H1 (cell line): ENCODE measurements at regions not wholly inside any gene's neighbourhood (a gene's known extent, or its start where the extent isn't known, plus 50 kb on each side); places are given as distances from the start of the nearest gene placed in this dataset.
"Not testable (repeated sequence)": the region's sequence is repeated elsewhere in the genome, so short reads cannot be mapped to it uniquely, and the experiment has no call there.

Source experiments
- CTCF ChIA-PET: fragments of 300-600 bp; sonication (Branson Sonifier 250); formaldehyde crosslinking; loops from one replicate; lab custom pipeline; 2021; ENCODE audit not compliant: partially characterized antibody; lab: Charles Lee
- POLR2A ChIA-PET: fragments of 300-600 bp; sonication (Branson Sonifier 250); formaldehyde crosslinking; loops from one replicate; lab custom pipeline; 2021; ENCODE audit warnings: inconsistent platforms; ENCODE audit not compliant: partially characterized antibody; lab: Charles Lee
- DNase-seq, 2 experiments: peaks; one replicate each; pipeline versions ENCODE4 v3.0.0 to v3.0.0-alpha.2; 2010 to 2022; ENCODE audit warnings: low spot score in 2 of 2, low read depth in 1 of 2, mixed read lengths in 1 of 2
- FAIRE-seq: peaks from 2 replicates; lab custom pipeline; 2011; peaks lifted over from hg19 to GRCh38; lab: Jason Lieb, UNC
- H2AFZ ChIP-seq: 2 replicates; pipeline ENCODE4 v1.8.1; 2012; ENCODE audit warnings: low read length, inconsistent platforms
- H2AK5ac ChIP-seq: 2 replicates; pipeline ENCODE4 v1.6.1; 2013; ENCODE audit warnings: low read depth, low read length
- H2BK120ac ChIP-seq: replicated peaks from 2 replicates; pipeline ENCODE3; 2013; ENCODE audit warnings: low read depth, low read length, inconsistent platforms
- H2BK12ac ChIP-seq: 2 replicates; pipeline ENCODE4 v1.6.1; 2013; ENCODE audit warnings: low read depth, low read length
- H2BK15ac ChIP-seq: 2 replicates; pipeline ENCODE4 v1.6.1; 2013; ENCODE audit warnings: low read length
- H2BK20ac ChIP-seq: 2 replicates; pipeline ENCODE4 v1.6.1; 2013; ENCODE audit warnings: low read length
- H2BK5ac ChIP-seq: 2 replicates; pipeline ENCODE4 v1.6.1; 2013; ENCODE audit warnings: low read depth, low read length
- H3K14ac ChIP-seq: 2 replicates; pipeline ENCODE4 v1.6.1; 2013; ENCODE audit warnings: inconsistent platforms; ENCODE audit not compliant: insufficient read length
- H3K18ac ChIP-seq: 2 replicates; pipeline ENCODE4 v1.6.1; 2013; ENCODE audit warnings: low read length; ENCODE audit errors: extremely low read depth
- H3K23ac ChIP-seq: 2 replicates; pipeline ENCODE4 v1.6.1; 2013; ENCODE audit warnings: inconsistent platforms; ENCODE audit not compliant: insufficient read length
- H3K23me2 ChIP-seq: 2 replicates; pipeline ENCODE4 v1.6.1; 2013; ENCODE audit warnings: low read depth, low read length
- H3K27ac ChIP-seq: 2 replicates; pipeline ENCODE4 v1.6.1; 2011; ENCODE audit warnings: low read depth, low read length, inconsistent platforms
- H3K27me3 ChIP-seq, 4 experiments: replicated peaks in 1 of 4; 1 replicate in 1 of 4; 2 replicates in 3 of 4; pipeline versions ENCODE4 v1.6.1 to v1.8.1; 2011 to 2013; ENCODE audit warnings: low read length in 3 of 4, mild to moderate bottlenecking in 3 of 4, inconsistent platforms in 2 of 4, mixed read lengths in 2 of 4, moderate library complexity in 1 of 4; ENCODE audit not compliant: control insufficient read depth in 3 of 4, insufficient read depth in 3 of 4; ENCODE audit errors: extremely low read depth in 1 of 4
- H3K36me3 ChIP-seq, 4 experiments: 2 replicates each; pipeline versions ENCODE4 v1.6.1 to v1.8.1; 2011 to 2013; ENCODE audit warnings: mild to moderate bottlenecking in 4 of 4, low read length in 3 of 4, moderate library complexity in 2 of 4, control low read depth in 1 of 4, inconsistent platforms in 1 of 4; ENCODE audit not compliant: insufficient read depth in 4 of 4, control insufficient read depth in 2 of 4
- H3K4ac ChIP-seq: replicated peaks from 2 replicates; pipeline ENCODE3; 2013; ENCODE audit warnings: low read length, low read depth, mixed read lengths, inconsistent platforms; ENCODE audit not compliant: insufficient read length
- H3K4me1 ChIP-seq, 4 experiments: replicated peaks in 1 of 4; 1 replicate in 1 of 4; 2 replicates in 3 of 4; pipeline versions ENCODE4 v1.6.1 to v1.8.1; 2011 to 2013; ENCODE audit warnings: low read length in 3 of 4, inconsistent platforms in 2 of 4, mixed read lengths in 1 of 4; ENCODE audit not compliant: insufficient read depth in 4 of 4, control insufficient read depth in 3 of 4
- H3K4me2 ChIP-seq, 2 experiments: 2 replicates each; pipeline versions ENCODE4 v1.6.1 to v1.8.1; 2011 to 2013; ENCODE audit warnings: low read depth in 2 of 2, low read length in 2 of 2, control low read depth in 1 of 2, inconsistent platforms in 1 of 2, mild to moderate bottlenecking in 1 of 2; ENCODE audit not compliant: insufficient read depth in 1 of 2
- H3K4me3 ChIP-seq, 4 experiments: fragments of 200-600, 300-600 bp in 1 of 4; sonication (generic), shearing (Covaris generic), sonication (Bioruptor Twin) in 1 of 4; 2 replicates each; pipeline versions ENCODE4 v1.5.1 to v1.8.1; 2011 to 2016; ENCODE audit warnings: low read length in 4 of 4, low read depth in 3 of 4, control low read depth in 2 of 4, inconsistent platforms in 2 of 4, mild to moderate bottlenecking in 2 of 4, mixed read lengths in 1 of 4, moderate library complexity in 1 of 4; ENCODE audit not compliant: insufficient read depth in 2 of 4; ENCODE audit errors: extremely low read depth in 1 of 4
- H3K56ac ChIP-seq: replicated peaks from 2 replicates; pipeline ENCODE3; 2013; ENCODE audit warnings: low read depth, mild to moderate bottlenecking, mixed read lengths, low read length, inconsistent platforms; ENCODE audit not compliant: insufficient read length
- H3K79me1 ChIP-seq: 2 replicates; pipeline ENCODE4 v1.6.1; 2013; ENCODE audit warnings: low read depth, low read length, control low read depth
- H3K79me2 ChIP-seq, 2 experiments: 2 replicates each; pipeline versions ENCODE4 v1.6.1 to v1.8.1; 2012 to 2013; ENCODE audit warnings: low read length in 2 of 2, mild to moderate bottlenecking in 2 of 2, inconsistent platforms in 1 of 2; ENCODE audit not compliant: insufficient read depth in 2 of 2, control insufficient read depth in 1 of 2
- H3K9ac ChIP-seq, 4 experiments: replicated peaks in 1 of 4; 1 replicate in 1 of 4; 2 replicates in 3 of 4; pipeline versions ENCODE4 v1.6.1 to v1.8.1; 2011 to 2013; ENCODE audit warnings: low read depth in 3 of 4, low read length in 3 of 4, control low read depth in 2 of 4, mild to moderate bottlenecking in 2 of 4, moderate library complexity in 2 of 4, inconsistent platforms in 1 of 4; ENCODE audit errors: extremely low read depth in 1 of 4
- H3K9me3 ChIP-seq, 2 experiments: 2 replicates each; pipeline versions ENCODE4 v1.6.1 to v1.8.1; 2012 to 2013; ENCODE audit warnings: mild to moderate bottlenecking in 2 of 2, moderate library complexity in 2 of 2, control low read depth in 1 of 2, inconsistent platforms in 1 of 2, low read depth in 1 of 2, low read length in 1 of 2, mixed read lengths in 1 of 2; ENCODE audit not compliant: insufficient read depth in 2 of 2
- H4K20me1 ChIP-seq, 2 experiments: replicated peaks in 1 of 2; 2 replicates each; pipeline versions ENCODE3 to v1.8.1; 2011 to 2013; ENCODE audit warnings: inconsistent platforms in 2 of 2, low read length in 2 of 2, mild to moderate bottlenecking in 1 of 2; ENCODE audit not compliant: insufficient read depth in 2 of 2, control insufficient read depth in 1 of 2
- H4K5ac ChIP-seq: 2 replicates; pipeline ENCODE4 v1.6.1; 2013; ENCODE audit warnings: low read length, low read depth, mixed read lengths, inconsistent platforms; ENCODE audit not compliant: insufficient read length
- H4K8ac ChIP-seq: 2 replicates; pipeline ENCODE4 v1.8.0; 2013; ENCODE audit warnings: mild to moderate bottlenecking, moderate library complexity, low read length, inconsistent platforms; ENCODE audit not compliant: insufficient read depth; ENCODE audit errors: extremely low read depth
- H4K91ac ChIP-seq: replicated peaks from 2 replicates; pipeline ENCODE3; 2013; ENCODE audit warnings: low read length, mixed read lengths, inconsistent platforms; ENCODE audit not compliant: insufficient read length
- KDM1A ChIP-seq: fragments of 200-600, 300-600 bp; sonication (generic); IDR thresholded peaks from 2 replicates; pipeline ENCODE4 v1.7.1; 2016; ENCODE audit warnings: mild to moderate bottlenecking, low read length, borderline replicate concordance
- WGBS, 2 experiments: shearing (Covaris generic) in 1 of 2; methylation state at CpG; one replicate each; pipeline versions ENCODE4 v1.1.6 to v1.1.7; 2013 to 2015; ENCODE audit warnings: low lambda C conversion rate in 2 of 2, mixed read lengths in 2 of 2, inconsistent platforms in 1 of 2, low coverage in 1 of 2, missing lambda C conversion rate in 1 of 2; ENCODE audit not compliant: insufficient replicate concordance in 2 of 2, insufficient coverage in 1 of 2, insufficient read length in 1 of 2; ENCODE audit errors: extremely low coverage in 1 of 2, missing lambda C conversion rate in 1 of 2; 5-methylcytosine and 5-hydroxymethylcytosine counted together

DNA sequence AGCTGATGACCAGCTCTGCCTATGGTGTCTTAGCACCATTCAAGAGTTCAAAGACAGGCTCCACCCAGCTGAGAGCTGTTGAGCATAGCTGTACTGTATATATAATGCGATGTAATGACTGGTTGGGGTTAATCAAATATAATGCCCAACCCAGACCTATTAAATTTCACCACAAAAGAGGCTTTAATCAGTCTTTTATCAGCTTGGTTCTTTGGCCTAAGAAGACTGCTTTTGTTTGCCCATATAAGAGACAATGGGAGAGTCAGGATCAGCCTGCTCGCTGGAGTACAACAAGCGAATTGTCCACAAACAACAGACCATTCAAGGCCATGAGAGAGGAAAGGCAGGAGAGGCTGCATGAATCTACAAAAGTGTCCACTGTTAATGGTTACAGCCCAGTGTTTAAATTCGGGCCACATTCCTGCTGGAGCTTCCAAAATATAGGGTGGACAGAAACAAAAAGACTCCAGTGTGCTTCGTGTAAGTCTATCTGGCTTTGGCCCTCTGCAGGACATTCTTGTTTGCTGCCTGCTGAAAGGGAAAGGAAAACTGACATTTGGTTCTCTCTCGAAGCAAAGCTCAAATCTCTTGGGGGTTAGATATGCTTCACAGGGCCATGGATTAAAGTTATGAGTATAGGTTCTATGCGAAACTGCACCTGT is 109.2 kb upstream of the FOXN2 start (continued):
- TF ChIP-seq KDM1A = no peak
- TF ChIP-seq, all 59 proteins: peak for 0

DNA sequence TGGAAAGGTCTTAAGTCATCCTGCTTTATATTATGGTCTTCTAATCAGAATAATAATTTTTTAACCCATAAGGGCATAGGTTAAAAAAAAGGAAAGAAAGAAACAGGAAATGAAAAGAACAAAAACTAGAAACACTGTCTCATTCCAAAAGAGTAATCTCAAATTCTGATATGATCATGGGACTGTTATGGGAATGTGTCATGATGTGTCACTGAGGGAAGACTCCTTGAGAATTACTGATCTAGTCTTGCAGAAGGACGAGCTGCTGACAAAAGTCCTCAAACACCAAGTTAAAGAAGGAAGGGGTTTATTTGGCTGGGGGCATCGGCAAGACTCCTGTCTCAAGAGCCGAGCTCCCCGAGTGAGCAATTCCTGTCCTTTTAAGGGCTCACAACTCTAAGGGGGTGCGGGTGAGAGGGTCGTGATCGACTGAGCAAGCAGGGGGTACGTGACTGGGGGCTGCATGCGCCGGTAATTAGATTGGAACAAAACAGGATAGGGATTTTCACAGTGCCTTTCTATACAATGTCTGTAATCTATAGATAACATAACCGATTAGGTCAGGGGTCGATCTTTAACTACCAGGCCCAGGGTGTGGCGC is 108.3 kb upstream of the FOXN2 start:
- H3K23ac ChIP-seq = not testable (repeated sequence)

More for the DNA sequence above, 108.3 kb upstream of the FOXN2 start:
- peaks cover 3 to 18% (median 11%) of the 10 kb centered on the region in 4 experiments; a peak in 5 of 7 replicates for H3K4me1 ChIP-seq
- H2AFZ ChIP-seq, H2BK5ac ChIP-seq, H2BK12ac ChIP-seq, H4K8ac ChIP-seq, H3K27me3 ChIP-seq, H3K27ac ChIP-seq, H2BK120ac ChIP-seq, FAIRE-seq, H3K79me1 ChIP-seq, DNase-seq, H4K20me1 ChIP-seq, H2AK5ac ChIP-seq, H3K79me2 ChIP-seq, H2BK20ac ChIP-seq, H3K23me2 ChIP-seq, H3K18ac ChIP-seq, H3K14ac ChIP-seq, H3K9ac ChIP-seq, H4K5ac ChIP-seq, H3K4ac ChIP-seq, H3K56ac ChIP-seq, H2BK15ac ChIP-seq, H4K91ac ChIP-seq, H3K9me3 ChIP-seq, H3K4me3 ChIP-seq, POLR2A ChIA-PET, H3K36me3 ChIP-seq: not testable (repeated sequence)
- CTCF ChIA-PET = interaction anchor here (0.6 to 1.2 kb wide), 3 partner anchors 8 to 121 kb away, joined by 3 to 4 read pairs (median 4); no protein-coding TSS in a partner anchor
- peak overlapping the region in 1 of 2 experiments; percentile 80; a peak in 1 of 4 replicates for H3K4me2 ChIP-seq
- 77% methylated on average over 12 of the region's 13 CpGs; no CpG with 5 or more reads in 1 of the 2 experiments for WGBS, 2 experiments
